Fibroblast of pulmonary artery (primary cell): ENCODE measurements at regions not wholly inside any gene's neighbourhood (a gene's known extent, or its start where the extent isn't known, plus 50 kb on each side); places are given as distances from the start of the nearest gene placed in this dataset.
A peak's percentile ranks its signal among the peaks of the same experiment; 100 is the strongest.

Experiments used
- DNase-seq: peaks from one replicate; pipeline ENCODE4 v3.0.0-alpha.2; 2010; ENCODE audit warnings: low read depth
- H3K4me3 ChIP-seq: replicated peaks from 2 replicates; pipeline ENCODE4 v1.5.1; 2011; ENCODE audit warnings: low read depth, mild to moderate bottlenecking, control low read depth, low read length, moderate library complexity
- TF ChIP-seq, protein P1 (sequence below): IDR thresholded peaks from 2 replicates; pipeline ENCODE4 v1.5.1; 2011; ENCODE audit warnings: mild to moderate bottlenecking, control low read depth, low read length, inconsistent platforms; ENCODE audit errors: missing control alignments

DNA sequence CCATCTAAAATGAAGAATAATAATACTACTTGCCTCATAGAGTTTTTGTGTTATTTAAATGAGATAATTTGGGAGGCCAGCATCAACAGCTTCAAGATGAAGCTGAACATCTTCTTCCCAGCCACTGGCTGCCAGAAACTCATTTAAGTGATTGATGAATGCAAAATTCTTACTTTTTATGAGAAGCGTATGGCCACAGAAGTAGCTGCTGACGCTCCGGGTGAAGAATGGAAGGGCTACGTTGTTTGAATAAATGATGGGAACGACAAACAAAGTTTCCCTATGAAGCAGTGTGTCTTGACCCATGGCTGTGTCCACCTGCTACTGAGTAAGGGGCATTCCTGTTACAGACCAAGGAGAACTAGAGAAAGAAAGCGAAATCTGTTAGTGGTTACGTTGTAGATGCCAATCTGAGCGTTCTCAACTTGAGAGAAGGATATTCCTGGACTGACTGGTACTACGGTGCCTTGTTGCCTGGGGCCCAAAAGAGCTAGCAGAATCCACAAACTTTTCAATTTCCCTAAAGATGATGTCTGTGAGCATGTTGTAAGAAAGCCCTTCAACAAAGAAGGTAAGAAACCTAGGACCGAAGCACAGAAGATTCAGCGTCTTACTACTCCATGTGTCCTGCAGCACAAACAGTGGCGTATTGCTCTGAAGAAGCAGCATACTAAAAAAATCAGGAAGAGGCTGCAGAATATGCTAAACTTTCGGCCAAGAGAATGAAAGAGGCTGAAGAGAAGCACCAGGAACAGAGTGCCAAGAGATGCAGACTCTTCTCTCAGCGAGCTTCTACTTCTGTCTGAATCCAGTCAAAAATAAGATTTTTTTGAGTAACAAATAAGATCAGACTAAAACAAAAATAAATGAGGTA, 100.0 kb upstream of the LRIG3 start:
- no peak for DNase-seq
- H3K4me3 ChIP-seq: no peak overlapping the region
- TF ChIP-seq, protein P1, sequence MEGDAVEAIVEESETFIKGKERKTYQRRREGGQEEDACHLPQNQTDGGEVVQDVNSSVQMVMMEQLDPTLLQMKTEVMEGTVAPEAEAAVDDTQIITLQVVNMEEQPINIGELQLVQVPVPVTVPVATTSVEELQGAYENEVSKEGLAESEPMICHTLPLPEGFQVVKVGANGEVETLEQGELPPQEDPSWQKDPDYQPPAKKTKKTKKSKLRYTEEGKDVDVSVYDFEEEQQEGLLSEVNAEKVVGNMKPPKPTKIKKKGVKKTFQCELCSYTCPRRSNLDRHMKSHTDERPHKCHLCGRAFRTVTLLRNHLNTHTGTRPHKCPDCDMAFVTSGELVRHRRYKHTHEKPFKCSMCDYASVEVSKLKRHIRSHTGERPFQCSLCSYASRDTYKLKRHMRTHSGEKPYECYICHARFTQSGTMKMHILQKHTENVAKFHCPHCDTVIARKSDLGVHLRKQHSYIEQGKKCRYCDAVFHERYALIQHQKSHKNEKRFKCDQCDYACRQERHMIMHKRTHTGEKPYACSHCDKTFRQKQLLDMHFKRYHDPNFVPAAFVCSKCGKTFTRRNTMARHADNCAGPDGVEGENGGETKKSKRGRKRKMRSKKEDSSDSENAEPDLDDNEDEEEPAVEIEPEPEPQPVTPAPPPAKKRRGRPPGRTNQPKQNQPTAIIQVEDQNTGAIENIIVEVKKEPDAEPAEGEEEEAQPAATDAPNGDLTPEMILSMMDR: no peak

DNA sequence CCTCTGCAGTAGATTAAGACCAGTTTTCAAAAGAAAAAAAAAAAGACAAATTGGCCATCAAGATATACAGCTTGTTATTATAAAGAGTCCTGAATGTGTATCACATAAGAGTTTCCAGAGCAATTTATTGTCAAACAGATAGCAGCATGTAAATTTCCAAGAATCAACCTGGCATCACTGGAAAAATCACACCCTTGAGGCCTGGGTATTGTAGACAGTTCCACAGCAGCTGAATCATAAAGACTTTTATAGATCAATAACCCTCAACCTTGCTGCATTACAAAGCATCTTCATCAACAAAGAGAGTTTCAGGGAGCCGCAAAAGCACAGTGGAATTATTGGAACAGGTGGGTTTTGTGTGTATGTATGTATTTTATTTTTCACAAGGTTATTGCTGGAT, 94.6 kb upstream of the LRIG3 start:
- no peak for DNase-seq
- H3K4me3 ChIP-seq: no peak overlapping the region
- TF ChIP-seq, protein P1: no peak

DNA sequence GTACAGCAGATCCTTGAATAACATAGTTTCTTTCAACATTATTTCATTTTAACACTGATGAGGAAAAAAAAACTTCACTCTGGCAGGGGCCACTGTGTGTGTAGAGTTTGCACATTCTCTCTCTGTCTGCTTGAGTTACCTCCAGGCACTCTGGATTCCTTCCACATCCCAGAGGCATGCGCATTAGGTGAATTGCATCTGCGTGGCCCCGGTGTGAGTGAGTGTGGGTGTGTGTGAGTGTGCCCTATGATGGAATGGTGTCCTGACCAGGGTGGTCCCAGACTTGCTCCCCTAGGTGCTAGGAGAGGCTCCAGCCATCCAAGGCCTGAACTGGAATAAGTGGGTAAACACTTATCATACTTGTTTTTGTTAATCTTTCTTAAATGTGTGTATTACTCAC, 90.6 kb upstream of the LRIG3 start:
- TF ChIP-seq, protein P1: no peak
- H3K4me3 ChIP-seq: no peak overlapping the region
- DNase-seq: no peak

DNA sequence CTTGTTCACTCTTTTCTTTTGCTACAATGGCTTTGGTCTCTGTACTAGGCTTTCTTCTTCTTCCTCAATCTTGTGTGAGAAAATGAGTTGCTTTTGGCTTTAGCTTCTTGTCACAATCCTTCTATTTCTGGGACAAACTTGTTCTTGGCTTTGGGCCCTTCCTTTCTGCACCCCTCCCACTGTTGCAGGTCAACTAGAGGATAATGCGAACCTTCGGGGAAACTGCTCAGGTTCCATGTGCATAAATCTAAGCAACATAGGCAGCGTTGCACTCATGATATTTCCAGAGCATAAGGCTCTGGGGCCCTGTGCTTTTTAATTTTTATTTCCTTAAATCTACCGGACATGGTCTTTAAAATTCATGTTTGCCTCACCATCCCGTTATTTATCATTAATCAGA, 89.8 kb upstream of the LRIG3 start:
- no peak overlapping the region for H3K4me3 ChIP-seq
- DNase-seq: no peak
- TF ChIP-seq, protein P1: no peak

DNA sequence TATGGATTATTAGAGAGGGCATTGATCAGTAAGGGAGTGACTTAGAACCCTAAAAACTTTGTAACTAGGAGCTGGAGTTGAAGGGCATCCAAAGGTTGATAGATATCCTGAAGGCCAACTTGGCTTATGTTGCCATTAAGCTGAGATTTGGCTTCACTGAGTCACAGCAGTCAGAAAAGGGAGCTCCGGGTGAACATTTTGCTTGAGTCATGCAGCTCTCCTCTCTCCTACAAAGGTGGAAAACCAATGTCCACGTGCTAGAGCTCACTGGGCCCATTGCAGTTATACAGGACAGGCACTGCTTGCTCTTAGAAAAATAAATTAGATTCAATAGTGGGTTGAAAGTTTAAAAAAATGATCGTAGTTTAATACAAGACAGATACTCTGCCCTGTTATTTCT, 87.3 kb upstream of the LRIG3 start:
- no peak for DNase-seq
- H3K4me3 ChIP-seq: no peak overlapping the region
- TF ChIP-seq, protein P1: no peak

DNA sequence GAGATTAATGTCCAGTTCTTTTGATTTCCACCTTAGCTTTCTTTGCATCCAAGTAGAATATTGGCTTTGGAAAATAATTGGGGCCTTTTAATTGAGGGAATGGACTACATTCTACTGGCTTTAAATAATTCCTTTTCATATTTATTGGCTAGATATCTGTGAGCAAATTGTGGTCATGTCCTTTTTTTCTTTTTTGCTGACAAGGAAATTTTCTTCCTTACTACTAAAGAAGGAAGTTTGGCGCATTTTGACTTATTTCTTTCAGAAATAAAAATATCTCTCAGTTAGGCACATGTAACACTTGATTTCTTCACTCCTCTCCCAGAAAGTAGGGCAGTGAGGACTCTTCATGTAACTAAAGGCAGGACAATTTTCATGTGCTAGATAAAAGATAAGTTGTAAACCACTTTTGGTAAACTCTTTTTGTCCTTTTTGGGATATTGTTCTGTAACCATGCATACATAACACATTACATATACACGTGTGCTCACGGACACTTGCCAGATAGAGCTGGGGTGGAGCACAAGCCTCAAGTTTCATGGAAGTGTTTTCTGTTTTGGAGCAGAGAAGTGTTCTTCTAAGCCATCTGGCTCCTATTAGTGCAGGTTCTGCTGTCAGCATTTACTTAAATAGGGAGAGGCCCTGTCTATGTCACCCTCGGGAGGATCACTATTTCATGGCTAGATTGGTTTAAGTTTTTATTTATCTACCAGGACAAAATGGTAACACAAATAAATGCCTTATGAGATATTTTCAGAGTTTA, 85.1 kb upstream of the LRIG3 start:
- no peak overlapping the region for H3K4me3 ChIP-seq
- DNase-seq: peak; percentile 4
- TF ChIP-seq, protein P1: no peak

DNA sequence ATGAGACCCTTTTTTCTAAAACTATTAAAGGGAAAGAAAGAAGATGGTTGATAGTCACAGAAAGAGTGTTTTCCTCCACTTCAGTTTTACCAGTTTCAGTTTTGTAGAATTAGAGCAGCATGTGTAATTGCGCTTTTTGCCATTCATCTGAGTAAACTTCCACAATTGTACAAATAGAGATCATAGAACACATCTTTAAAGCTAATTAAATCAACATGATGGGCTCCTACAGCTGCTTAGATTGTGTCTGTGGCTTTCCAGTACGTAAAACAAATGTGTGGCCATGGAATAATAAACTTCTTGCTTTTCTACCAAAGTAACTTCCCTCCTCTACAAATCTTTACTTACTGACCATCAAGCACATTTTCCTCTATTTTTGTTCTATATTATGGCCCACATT, 84.2 kb upstream of the LRIG3 start:
- TF ChIP-seq, protein P1: no peak
- H3K4me3 ChIP-seq: no peak overlapping the region
- DNase-seq: no peak
